Panc1 (cell line): ENCODE measurements at regions not wholly inside any gene's neighbourhood (a gene's known extent, or its start where the extent isn't known, plus 50 kb on each side); places are given as distances from the start of the nearest gene placed in this dataset.

Source experiments
- ATAC-seq: fragments of 200-7000 bp; cut with Tn5 transposase; 2 replicates; pipeline ENCODE4 v1.9.1; 2020; ENCODE audit warnings: mild to moderate bottlenecking, moderate library complexity
- BruUV-seq: library from RNA; stranded (reverse); fragments of 400-500 nt; replicated peaks from 2 replicates; lab custom pipeline; 2021; lab: Mats Ljungman, UMichigan
- CTCF ChIA-PET: fragments of 300-600 bp; sonication (Branson Sonifier 250); formaldehyde crosslinking; loops from one replicate; lab custom pipeline; 2022; ENCODE audit warnings: antibody characterized with exemption; lab: Charles Lee
- POLR2A ChIA-PET: fragments of 300-600 bp; sonication (Branson Sonifier 250); formaldehyde crosslinking; loops from one replicate; lab custom pipeline; 2022; ENCODE audit warnings: antibody characterized with exemption; lab: Charles Lee
- DNase-seq: peaks from one replicate; pipeline ENCODE4 v3.0.0-alpha.2; 2010; ENCODE audit warnings: low read depth, low spot score
- H3K27ac ChIP-seq: 2 replicates; pipeline ENCODE4 v1.5.1; 2011; ENCODE audit warnings: mild to moderate bottlenecking, low read length, inconsistent platforms
- H3K27me3 ChIP-seq: fragments of 200-500 bp; sonication (Bioruptor generic); 2 replicates; pipeline ENCODE4 v1.6.0; 2014; ENCODE audit warnings: low read length, inconsistent platforms; ENCODE audit not compliant: control insufficient read depth, insufficient read depth
- H3K36me3 ChIP-seq: fragments of 200-500 bp; sonication (Bioruptor generic); 2 replicates; pipeline ENCODE4 v1.5.1; 2014; ENCODE audit warnings: inconsistent platforms, mild to moderate bottlenecking, low read length, moderate library complexity; ENCODE audit not compliant: control insufficient read depth, insufficient read depth
- H3K4me1 ChIP-seq: 2 replicates; pipeline ENCODE4 v1.5.1; 2011; ENCODE audit warnings: inconsistent platforms, mild to moderate bottlenecking, low read length, moderate library complexity; ENCODE audit not compliant: control insufficient read depth, insufficient read depth
- H3K4me3 ChIP-seq, 2 experiments: 2 replicates each; pipeline ENCODE4 v1.5.1; 2011 to 2012; ENCODE audit warnings: low read depth in 2 of 2, low read length in 2 of 2, mild to moderate bottlenecking in 2 of 2, inconsistent platforms in 1 of 2, moderate library complexity in 1 of 2
- H3K9me3 ChIP-seq: fragments of 200-500 bp; sonication (Bioruptor generic); 2 replicates; pipeline ENCODE4 v1.5.1; 2014; ENCODE audit warnings: low read depth, mild to moderate bottlenecking, inconsistent platforms, low read length, moderate library complexity; ENCODE audit not compliant: control insufficient read depth, insufficient read depth
- POLR2AphosphoS5 ChIP-seq: IDR thresholded peaks from 2 replicates; pipeline ENCODE4 v1.6.1; 2012; ENCODE audit warnings: mild to moderate bottlenecking, low read depth, low read length, moderate library complexity
- REST ChIP-seq, 2 experiments: IDR thresholded peaks; 2 replicates each; pipeline ENCODE4 v1.6.1; 2011 to 2012; ENCODE audit warnings: low read depth in 2 of 2, control low read depth in 1 of 2, low read length in 1 of 2, mild to moderate bottlenecking in 1 of 2, moderate library complexity in 1 of 2; ENCODE audit not compliant: insufficient read depth in 1 of 2
- SIN3A ChIP-seq: IDR thresholded peaks from 2 replicates; pipeline ENCODE4 v1.6.1; 2012; ENCODE audit warnings: low read depth, mild to moderate bottlenecking, low read length, moderate library complexity, borderline replicate concordance; ENCODE audit not compliant: insufficient read depth
- TCF7L2 ChIP-seq: IDR thresholded peaks from 2 replicates; pipeline ENCODE4 v1.6.1; 2011; ENCODE audit warnings: mild to moderate bottlenecking, low read depth, low read length, inconsistent platforms
- in situ Hi-C: cut with HindIII; loops from 2 replicates; pipeline ENCODE4 v1.10.0; 2016; ENCODE audit warnings: low sequenced_read_pairs, low pct_unique_long_range_greater_than_20kb
- intact Hi-C: fragments of 100-400 bp; cut with micrococcal nuclease; formaldehyde crosslinking; loops from one replicate; pipeline ENCODE4 v1.10.0; 2022; ENCODE audit not compliant: unreplicated experiment
- TF ChIP-seq, protein P1 (sequence below): fragments of 450-650 bp; IDR thresholded peaks from 2 replicates; pipeline ENCODE4 v1.5.1; 2017; ENCODE audit warnings: mild to moderate bottlenecking

- in situ Hi-C loops = no loop called here
- ATAC-seq = no peak
- H3K27me3 ChIP-seq = no peaks in the 10 kb centered on the region
- no peak overlapping the region for H3K27ac ChIP-seq
- ChIA-PET CTCF (no interaction called here), POLR2A (no interaction called here)
- DNase-seq = no peak
- no TSS peak for BruUV-seq
- TF ChIP-seq SIN3A (no peak), TCF7L2 (no peak), REST (IDR thresholded peaks at IDR 0.05; ENCODE audit: insufficient read depth in 1 of 2, low read depth in 2 of 2, low read length in 1 of 2) (no peak), POLR2AphosphoS5 (no peak)
- TF ChIP-seq, protein P1, sequence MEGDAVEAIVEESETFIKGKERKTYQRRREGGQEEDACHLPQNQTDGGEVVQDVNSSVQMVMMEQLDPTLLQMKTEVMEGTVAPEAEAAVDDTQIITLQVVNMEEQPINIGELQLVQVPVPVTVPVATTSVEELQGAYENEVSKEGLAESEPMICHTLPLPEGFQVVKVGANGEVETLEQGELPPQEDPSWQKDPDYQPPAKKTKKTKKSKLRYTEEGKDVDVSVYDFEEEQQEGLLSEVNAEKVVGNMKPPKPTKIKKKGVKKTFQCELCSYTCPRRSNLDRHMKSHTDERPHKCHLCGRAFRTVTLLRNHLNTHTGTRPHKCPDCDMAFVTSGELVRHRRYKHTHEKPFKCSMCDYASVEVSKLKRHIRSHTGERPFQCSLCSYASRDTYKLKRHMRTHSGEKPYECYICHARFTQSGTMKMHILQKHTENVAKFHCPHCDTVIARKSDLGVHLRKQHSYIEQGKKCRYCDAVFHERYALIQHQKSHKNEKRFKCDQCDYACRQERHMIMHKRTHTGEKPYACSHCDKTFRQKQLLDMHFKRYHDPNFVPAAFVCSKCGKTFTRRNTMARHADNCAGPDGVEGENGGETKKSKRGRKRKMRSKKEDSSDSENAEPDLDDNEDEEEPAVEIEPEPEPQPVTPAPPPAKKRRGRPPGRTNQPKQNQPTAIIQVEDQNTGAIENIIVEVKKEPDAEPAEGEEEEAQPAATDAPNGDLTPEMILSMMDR = no peak
- intact Hi-C loops = loop anchor here (1.0 kb wide), 1 partner anchor 9 kb away; no protein-coding TSS in a partner anchor
- no peaks in the 10 kb centered on the region for H3K9me3 ChIP-seq
- no peaks in the 10 kb centered on the region for H3K36me3 ChIP-seq
- no peaks in the 10 kb centered on the region for H3K4me1 ChIP-seq
- H3K4me3 ChIP-seq = no peak overlapping the region
Observed at GRCh38 chr18:78447211-78447610, 532.4 kb upstream of the SALL3 start.

DNA sequence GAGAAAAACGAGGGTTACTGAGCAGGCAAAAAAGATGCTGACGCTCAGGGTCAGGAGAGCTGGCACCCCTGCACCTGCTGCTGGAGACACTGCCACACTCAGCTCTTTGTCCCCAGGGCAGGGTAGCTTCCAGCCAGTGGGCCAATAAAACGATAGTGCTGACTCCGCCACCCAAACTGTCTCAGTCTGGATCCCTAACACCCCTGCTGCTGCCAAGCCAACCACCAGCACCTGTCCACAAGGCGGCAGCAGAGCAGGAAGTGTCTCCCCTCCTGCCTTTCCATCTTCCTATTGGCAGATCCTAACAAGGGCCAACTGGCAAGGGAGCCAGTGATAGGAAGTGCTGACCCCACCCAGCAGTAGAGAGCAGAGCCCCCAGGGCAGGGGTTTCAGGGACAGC, 531.5 kb upstream of the SALL3 start:
- ATAC-seq (peak; percentile 70), DNase-seq (no peak)
- Histone ChIP-seq H3K27ac (no peak overlapping the region), H3K9me3 (no peaks in the 10 kb centered on the region), H3K36me3 (no peaks in the 10 kb centered on the region), H3K4me3 (no peak overlapping the region), H3K27me3 (0 out of 2 replicates have a peak, but pooled peaks cover 2% of the 10 kb centered on the region), H3K4me1 (no peaks in the 10 kb centered on the region)
- intact Hi-C loops (no loop called here), in situ Hi-C loops (no loop called here)
- no TSS peak for BruUV-seq
- POLR2A ChIA-PET = no interaction called here
- TF ChIP-seq POLR2AphosphoS5 = no peak
- TF ChIP-seq, protein P1 = peak; percentile 64
- CTCF ChIA-PET = no interaction called here
